GM06990 (cell line): ENCODE measurements at regions not wholly inside any gene's neighbourhood (a gene's known extent, or its start where the extent isn't known, plus 50 kb on each side); places are given as distances from the start of the nearest gene placed in this dataset.

Experiments used
- DNase-seq: peaks from one replicate; pipeline ENCODE4 v3.0.0-alpha.2; 2011; ENCODE audit not compliant: insufficient read length; ENCODE audit errors: extremely low read depth
- H3K27me3 ChIP-seq: replicated peaks from 2 replicates; pipeline ENCODE4 v1.6.0; 2011; ENCODE audit warnings: low read length; ENCODE audit not compliant: control insufficient read depth, insufficient read depth
- H3K36me3 ChIP-seq: 2 replicates; pipeline ENCODE4 v1.5.1; 2011; ENCODE audit warnings: low read length; ENCODE audit not compliant: control insufficient read depth, insufficient read depth
- H3K4me3 ChIP-seq: replicated peaks from 2 replicates; pipeline ENCODE4 v1.5.1; 2011; ENCODE audit warnings: low read depth, mild to moderate bottlenecking, control low read depth, low read length
- TF ChIP-seq, protein P1 (sequence below): IDR thresholded peaks from 2 replicates; pipeline ENCODE4 v1.5.1; 2011; ENCODE audit warnings: low read length, control low read depth, mild to moderate bottlenecking, inconsistent platforms; ENCODE audit not compliant: insufficient read depth, poor library complexity, severe bottlenecking

DNA sequence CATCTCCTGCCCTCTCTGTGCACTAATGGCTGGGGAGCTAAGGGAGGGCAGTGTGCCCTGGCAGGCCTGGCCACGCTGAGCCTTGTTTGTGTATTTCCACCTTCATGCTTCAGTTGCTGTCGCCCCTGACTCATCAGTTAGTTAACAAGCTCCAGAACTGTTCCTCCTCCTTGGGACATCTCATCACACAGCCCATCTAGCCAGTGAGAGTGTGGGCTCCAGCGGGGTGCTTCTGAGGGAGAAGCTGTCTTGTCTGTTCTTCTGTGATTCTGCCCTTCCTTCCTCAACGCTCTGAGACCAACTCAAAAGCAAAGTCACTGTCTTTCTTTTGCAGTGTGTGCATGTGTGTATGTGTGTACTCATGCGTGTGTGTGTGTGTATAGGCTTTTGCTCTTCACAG, 58.3 kb upstream of the CPEB4 start:
- DNase-seq = peak; percentile 44
- TF ChIP-seq, protein P1, sequence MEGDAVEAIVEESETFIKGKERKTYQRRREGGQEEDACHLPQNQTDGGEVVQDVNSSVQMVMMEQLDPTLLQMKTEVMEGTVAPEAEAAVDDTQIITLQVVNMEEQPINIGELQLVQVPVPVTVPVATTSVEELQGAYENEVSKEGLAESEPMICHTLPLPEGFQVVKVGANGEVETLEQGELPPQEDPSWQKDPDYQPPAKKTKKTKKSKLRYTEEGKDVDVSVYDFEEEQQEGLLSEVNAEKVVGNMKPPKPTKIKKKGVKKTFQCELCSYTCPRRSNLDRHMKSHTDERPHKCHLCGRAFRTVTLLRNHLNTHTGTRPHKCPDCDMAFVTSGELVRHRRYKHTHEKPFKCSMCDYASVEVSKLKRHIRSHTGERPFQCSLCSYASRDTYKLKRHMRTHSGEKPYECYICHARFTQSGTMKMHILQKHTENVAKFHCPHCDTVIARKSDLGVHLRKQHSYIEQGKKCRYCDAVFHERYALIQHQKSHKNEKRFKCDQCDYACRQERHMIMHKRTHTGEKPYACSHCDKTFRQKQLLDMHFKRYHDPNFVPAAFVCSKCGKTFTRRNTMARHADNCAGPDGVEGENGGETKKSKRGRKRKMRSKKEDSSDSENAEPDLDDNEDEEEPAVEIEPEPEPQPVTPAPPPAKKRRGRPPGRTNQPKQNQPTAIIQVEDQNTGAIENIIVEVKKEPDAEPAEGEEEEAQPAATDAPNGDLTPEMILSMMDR = no peak

DNA sequence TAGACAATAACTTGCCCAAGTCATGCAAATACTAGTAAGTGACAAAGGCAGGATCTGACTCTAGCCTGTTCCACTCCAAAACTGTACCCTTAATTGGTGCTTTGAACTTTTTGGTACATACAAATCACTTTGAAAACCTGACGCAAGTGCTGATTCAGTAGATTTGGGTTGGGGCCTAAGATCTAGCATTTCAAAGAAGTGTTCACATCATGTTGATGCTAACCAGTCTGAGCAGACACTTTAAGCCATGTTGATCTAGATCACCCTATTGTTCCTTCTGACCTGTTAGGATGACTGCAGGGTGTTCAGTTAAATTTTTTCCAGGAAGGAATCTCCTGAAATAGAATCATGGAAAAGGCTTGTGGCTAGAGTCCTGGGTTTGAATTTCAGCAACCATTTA, 57.7 kb upstream of the CPEB4 start:
- no peaks in the 10 kb centered on the region for H3K36me3 ChIP-seq
- TF ChIP-seq, protein P1 = no peak
- no peaks in the 10 kb centered on the region for H3K27me3 ChIP-seq
- peak; percentile 20 for DNase-seq
- H3K4me3 ChIP-seq = no peak overlapping the region

More for the DNA sequence above, 58.3 kb upstream of the CPEB4 start:
- H3K4me3 ChIP-seq = no peak overlapping the region
- no peaks in the 10 kb centered on the region for H3K27me3 ChIP-seq
- H3K36me3 ChIP-seq = no peaks in the 10 kb centered on the region

DNA sequence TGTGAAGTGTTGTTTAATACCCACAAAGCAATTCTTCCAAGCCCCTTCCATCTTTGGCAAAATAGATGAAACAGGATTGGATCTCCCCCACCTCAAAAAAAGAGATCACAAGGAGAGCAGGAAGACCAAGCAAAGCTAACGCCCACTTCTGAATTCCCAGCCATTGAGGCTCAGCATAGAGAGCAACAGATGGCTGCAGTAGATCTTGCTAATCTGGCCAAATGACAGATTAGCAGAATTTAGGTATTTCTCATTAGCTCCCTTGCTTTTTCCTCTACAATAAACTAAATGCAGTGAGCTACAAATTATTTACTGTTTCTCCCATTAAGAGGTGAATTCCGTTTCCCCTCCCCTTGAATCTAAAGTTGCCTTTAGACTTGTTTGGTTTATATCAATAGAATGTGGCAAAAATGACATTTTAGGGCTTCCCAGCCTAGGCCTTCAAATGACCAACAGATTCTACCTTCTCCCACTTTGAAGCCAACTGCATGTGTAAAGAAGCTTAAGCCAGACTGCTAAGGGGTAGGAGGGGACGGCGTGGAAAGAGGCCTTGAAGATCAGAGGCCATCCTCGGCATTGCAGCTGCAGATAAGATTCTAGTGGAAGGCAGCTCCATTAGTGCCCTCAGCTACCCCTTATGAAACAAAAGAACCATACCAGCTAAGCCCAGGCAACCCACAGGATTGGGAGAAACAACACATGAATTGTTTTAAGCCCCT, 56.8 kb upstream of the CPEB4 start:
- Histone ChIP-seq H3K4me3 (no peak overlapping the region), H3K27me3 (no peaks in the 10 kb centered on the region), H3K36me3 (no peaks in the 10 kb centered on the region)
- no peak for DNase-seq
- TF ChIP-seq, protein P1 = no peak

DNA sequence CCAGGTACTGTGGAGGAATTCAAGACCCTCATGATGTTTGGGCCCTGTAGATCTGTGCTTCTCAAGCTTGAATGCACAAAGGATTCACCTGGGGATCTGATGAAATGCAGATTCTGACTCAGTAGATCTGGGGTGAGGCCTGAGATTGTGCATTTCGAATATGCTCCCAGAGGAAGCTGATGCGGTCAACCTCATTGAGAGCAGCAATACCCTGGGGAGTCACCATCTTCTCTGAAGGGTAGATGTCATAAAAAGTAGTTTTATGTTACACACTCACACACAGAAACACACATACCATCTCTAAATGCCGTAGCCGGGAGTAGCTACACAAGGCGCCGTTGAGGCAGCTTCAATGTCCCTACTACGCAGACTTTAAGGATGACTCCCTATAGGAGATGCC, 55.8 kb upstream of the CPEB4 start:
- Histone ChIP-seq H3K36me3 (no peaks in the 10 kb centered on the region), H3K4me3 (no peak overlapping the region), H3K27me3 (no peaks in the 10 kb centered on the region)
- TF ChIP-seq, protein P1 = no peak
- peak; percentile 52 for DNase-seq

DNA sequence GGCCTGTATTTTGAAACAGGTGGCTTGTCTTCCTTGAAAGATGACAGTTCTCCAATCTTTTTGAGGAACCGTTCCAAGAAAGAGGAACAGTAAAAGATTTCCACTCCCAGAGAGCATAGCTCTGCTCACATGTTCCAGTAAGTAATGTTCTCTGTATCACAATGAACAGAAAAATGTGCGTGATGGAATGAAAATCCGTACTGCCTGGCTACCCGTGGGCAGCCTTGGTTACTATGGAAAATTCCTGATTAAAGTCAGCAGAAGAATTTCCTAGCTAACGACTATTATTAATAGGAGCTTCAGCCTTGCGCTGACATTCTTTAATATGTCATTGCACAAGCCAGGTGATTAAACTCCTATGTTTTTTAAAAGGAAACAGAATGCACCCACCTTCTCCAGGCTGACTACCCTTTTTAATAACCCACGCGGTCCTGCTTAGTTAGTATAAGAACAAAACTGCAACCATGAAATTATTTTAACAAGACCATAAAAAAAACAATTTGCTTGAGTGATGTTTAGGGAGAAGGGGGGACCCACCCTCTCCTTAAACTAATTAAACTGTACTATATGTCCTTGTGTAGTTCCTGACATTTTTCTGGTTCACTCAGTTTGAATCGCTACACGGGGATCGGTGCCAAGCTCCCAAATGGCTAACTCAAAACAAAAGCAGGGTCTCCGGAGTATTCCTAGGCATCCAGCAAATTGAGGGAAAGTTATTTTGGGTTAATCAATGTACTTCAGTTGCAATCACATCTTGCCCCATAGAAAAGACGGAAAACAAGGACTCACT, 54.8 kb upstream of the CPEB4 start:
- no peak for DNase-seq
- Histone ChIP-seq H3K36me3 (no peaks in the 10 kb centered on the region), H3K27me3 (no peaks in the 10 kb centered on the region), H3K4me3 (no peak overlapping the region)
- TF ChIP-seq, protein P1 = no peak
